Ishikawa (cell line): ENCODE measurements at regions not wholly inside any gene's neighbourhood (a gene's known extent, or its start where the extent isn't known, plus 50 kb on each side); places are given as distances from the start of the nearest gene placed in this dataset.

Source experiments
- CEBPB ChIP-seq: IDR thresholded peaks from 2 replicates; pipeline ENCODE4 v1.6.1; 2012
- CREB1 ChIP-seq: IDR thresholded peaks from 2 replicates; pipeline ENCODE4 v1.6.1; 2012; ENCODE audit warnings: low read depth
- EGR1 ChIP-seq: IDR thresholded peaks from 2 replicates; pipeline ENCODE4 v1.6.1; 2012
- EP300 ChIP-seq: IDR thresholded peaks from 2 replicates; pipeline ENCODE4 v1.6.1; 2012; ENCODE audit warnings: borderline replicate concordance
- FOXM1 ChIP-seq: IDR thresholded peaks from 2 replicates; pipeline ENCODE4 v1.6.1; 2012; ENCODE audit warnings: low read depth, borderline replicate concordance
- NFIC ChIP-seq: IDR thresholded peaks from 2 replicates; pipeline ENCODE4 v1.6.1; 2012
- RAD21 ChIP-seq: IDR thresholded peaks from 2 replicates; pipeline ENCODE4 v1.6.1; 2012; ENCODE audit warnings: low read depth
- TAF1 ChIP-seq: IDR thresholded peaks from 2 replicates; pipeline ENCODE4 v1.6.1; 2012; ENCODE audit warnings: low read depth, mild to moderate bottlenecking
- TCF12 ChIP-seq: IDR thresholded peaks from 2 replicates; pipeline ENCODE4 v1.6.1; 2012; ENCODE audit warnings: low read depth
- TEAD4 ChIP-seq: IDR thresholded peaks from 2 replicates; pipeline ENCODE4 v1.6.1; 2012
- YY1 ChIP-seq: IDR thresholded peaks from 2 replicates; pipeline ENCODE4 v1.6.1; 2012; ENCODE audit warnings: low read depth
- ZBTB7A ChIP-seq: IDR thresholded peaks from 2 replicates; pipeline ENCODE4 v1.6.1; 2012; ENCODE audit warnings: low read depth
- TF ChIP-seq, protein P1 (sequence below): IDR thresholded peaks from 2 replicates; pipeline ENCODE4 v1.6.1; 2012
- TF ChIP-seq, protein P2 (sequence below): IDR thresholded peaks from 2 replicates; pipeline ENCODE4 v1.6.1; 2012
- TF ChIP-seq, protein P3 (sequence below): IDR thresholded peaks from 2 replicates; pipeline ENCODE4 v1.6.1; 2012; ENCODE audit warnings: low read depth, mild to moderate bottlenecking

DNA sequence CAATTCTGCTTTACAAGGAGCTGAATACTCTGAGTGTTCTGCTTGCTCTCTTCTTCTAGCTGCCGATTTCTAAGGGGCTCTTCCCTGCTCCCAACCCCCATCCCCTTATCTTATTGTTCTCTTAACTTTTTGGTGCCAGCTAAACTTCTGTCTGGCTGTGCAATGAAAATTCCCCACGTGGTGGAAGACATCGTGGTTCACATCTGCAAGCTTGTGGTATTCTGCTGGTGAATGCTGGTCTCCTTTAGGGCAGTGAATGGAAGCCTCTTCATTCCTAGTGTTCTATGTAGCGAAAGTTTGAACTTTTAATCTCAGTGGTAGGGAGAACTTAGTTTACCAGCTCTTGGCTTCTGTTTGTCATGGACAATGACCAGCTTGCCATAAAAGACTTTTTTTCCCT, 406.0 kb upstream of the ZEB2 start:
- TF ChIP-seq FOXM1, result no peak
- TF ChIP-seq ZBTB7A, result no peak
- no peak for TF ChIP-seq CEBPB
- TF ChIP-seq EGR1, result no peak
- TF ChIP-seq, protein P1, sequence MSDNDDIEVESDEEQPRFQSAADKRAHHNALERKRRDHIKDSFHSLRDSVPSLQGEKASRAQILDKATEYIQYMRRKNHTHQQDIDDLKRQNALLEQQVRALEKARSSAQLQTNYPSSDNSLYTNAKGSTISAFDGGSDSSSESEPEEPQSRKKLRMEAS, result no peak
- no peak for TF ChIP-seq TAF1
- TF ChIP-seq TCF12, result no peak
- TF ChIP-seq YY1, result no peak
- no peak for TF ChIP-seq NFIC
- TF ChIP-seq, protein P2, sequence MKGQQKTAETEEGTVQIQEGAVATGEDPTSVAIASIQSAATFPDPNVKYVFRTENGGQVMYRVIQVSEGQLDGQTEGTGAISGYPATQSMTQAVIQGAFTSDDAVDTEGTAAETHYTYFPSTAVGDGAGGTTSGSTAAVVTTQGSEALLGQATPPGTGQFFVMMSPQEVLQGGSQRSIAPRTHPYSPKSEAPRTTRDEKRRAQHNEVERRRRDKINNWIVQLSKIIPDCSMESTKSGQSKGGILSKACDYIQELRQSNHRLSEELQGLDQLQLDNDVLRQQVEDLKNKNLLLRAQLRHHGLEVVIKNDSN, result no peak
- TF ChIP-seq, protein P3, sequence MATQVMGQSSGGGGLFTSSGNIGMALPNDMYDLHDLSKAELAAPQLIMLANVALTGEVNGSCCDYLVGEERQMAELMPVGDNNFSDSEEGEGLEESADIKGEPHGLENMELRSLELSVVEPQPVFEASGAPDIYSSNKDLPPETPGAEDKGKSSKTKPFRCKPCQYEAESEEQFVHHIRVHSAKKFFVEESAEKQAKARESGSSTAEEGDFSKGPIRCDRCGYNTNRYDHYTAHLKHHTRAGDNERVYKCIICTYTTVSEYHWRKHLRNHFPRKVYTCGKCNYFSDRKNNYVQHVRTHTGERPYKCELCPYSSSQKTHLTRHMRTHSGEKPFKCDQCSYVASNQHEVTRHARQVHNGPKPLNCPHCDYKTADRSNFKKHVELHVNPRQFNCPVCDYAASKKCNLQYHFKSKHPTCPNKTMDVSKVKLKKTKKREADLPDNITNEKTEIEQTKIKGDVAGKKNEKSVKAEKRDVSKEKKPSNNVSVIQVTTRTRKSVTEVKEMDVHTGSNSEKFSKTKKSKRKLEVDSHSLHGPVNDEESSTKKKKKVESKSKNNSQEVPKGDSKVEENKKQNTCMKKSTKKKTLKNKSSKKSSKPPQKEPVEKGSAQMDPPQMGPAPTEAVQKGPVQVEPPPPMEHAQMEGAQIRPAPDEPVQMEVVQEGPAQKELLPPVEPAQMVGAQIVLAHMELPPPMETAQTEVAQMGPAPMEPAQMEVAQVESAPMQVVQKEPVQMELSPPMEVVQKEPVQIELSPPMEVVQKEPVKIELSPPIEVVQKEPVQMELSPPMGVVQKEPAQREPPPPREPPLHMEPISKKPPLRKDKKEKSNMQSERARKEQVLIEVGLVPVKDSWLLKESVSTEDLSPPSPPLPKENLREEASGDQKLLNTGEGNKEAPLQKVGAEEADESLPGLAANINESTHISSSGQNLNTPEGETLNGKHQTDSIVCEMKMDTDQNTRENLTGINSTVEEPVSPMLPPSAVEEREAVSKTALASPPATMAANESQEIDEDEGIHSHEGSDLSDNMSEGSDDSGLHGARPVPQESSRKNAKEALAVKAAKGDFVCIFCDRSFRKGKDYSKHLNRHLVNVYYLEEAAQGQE, result no peak
- TF ChIP-seq CREB1, result no peak

DNA sequence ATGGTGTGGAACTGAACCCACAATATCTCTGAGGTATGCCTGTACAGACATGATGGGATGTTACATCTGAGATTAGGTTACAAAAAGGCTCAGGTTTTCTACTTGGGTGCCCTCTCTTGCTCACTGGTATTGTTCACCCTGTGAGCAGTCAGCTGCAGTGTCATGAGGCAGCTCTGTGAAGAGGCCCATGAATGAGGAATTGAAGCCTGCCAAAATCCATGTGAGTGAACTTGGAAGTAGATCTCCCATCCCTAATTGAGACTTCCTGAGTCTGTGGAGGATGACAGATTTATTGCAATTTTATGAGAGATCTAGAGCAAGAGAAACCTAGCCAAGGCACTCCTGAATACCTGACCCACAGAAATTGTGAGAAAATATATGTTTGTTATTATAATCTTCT, 404.9 kb upstream of the ZEB2 start:
- TF ChIP-seq TCF12 (no peak), ZBTB7A (no peak), YY1 (no peak), TAF1 (no peak), RAD21 (no peak), EP300 (no peak), NFIC (no peak), CEBPB (no peak), CREB1 (no peak), FOXM1 (no peak), TEAD4 (no peak), EGR1 (no peak)
- TF ChIP-seq, protein P2, result no peak
- TF ChIP-seq, protein P3, result no peak
- TF ChIP-seq, protein P1, result no peak

DNA sequence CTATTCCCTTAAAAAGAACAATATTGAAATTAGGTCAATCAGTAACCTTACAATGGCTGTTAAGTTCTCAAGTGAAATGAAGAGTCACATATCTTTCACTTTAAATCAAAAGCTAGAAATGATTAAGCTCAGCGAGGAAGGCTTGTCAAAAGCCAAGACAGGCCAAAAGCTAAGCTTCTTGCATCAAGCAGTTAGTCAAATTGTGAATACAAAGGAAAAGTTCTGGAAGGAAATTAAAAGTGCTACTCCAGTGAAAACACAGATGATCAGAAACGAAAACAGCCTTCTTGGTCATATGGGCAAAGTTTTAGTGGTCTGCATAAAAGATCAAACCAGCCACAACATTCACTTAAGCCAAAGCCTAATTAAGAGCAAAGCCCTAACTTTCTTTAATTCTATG, 402.6 kb upstream of the ZEB2 start:
- TF ChIP-seq ZBTB7A (no peak), FOXM1 (no peak), CEBPB (no peak), TAF1 (no peak), RAD21 (no peak), TCF12 (no peak), NFIC (no peak), TEAD4 (no peak), CREB1 (no peak), EP300 (no peak), YY1 (no peak), EGR1 (no peak)
- TF ChIP-seq, protein P3, result no peak
- TF ChIP-seq, protein P2, result no peak
- TF ChIP-seq, protein P1, result no peak
